Activated effector memory CD4-positive, alpha-beta T cell treated with Interleukin-2 at 50 U/mL for 16 hours (primary cell): ENCODE measurements at regions not wholly inside any gene's neighbourhood (a gene's known extent, or its start where the extent isn't known, plus 50 kb on each side); places are given as distances from the start of the nearest gene placed in this dataset.
"Not testable (repeated sequence)": the region's sequence is repeated elsewhere in the genome, so short reads cannot be mapped to it uniquely, and the experiment has no call there.

ENCODE experiments used
- DNase-seq: peaks from one replicate; pipeline ENCODE4 v3.0.0-alpha.2; 2020

- not testable (repeated sequence) for DNase-seq
These were observed 193.9 kb downstream of the USP22 start for GRCh38 chr17:20848869-20849443.

- DNase-seq = not testable (repeated sequence)
These were observed 191.1 kb downstream of the USP22 start for GRCh38 chr17:20851591-20852238.

- DNase-seq = no peak
These were observed 190.4 kb downstream of the USP22 start for GRCh38 chr17:20852239-20852989.

GRCh38 chr17:20852990-20853370, 189.8 kb downstream of the USP22 start:
- DNase-seq = no peak

GRCh38 chr17:20855910-20856470, 186.8 kb downstream of the USP22 start:
- DNase-seq = not testable (repeated sequence)

- DNase-seq = not testable (repeated sequence)
These were observed 176.2 kb downstream of the USP22 start for GRCh38 chr17:20866444-20867209.

GRCh38 chr17:20867436-20867937, 175.3 kb downstream of the USP22 start:
- DNase-seq = not testable (repeated sequence)

- not testable (repeated sequence) for DNase-seq
These were observed 174.7 kb downstream of the USP22 start for GRCh38 chr17:20867938-20868661.

- not testable (repeated sequence) for DNase-seq
These were observed 174.2 kb downstream of the USP22 start for GRCh38 chr17:20868662-20869007.

- not testable (repeated sequence) for DNase-seq
These were observed 169.6 kb downstream of the USP22 start for GRCh38 chr17:20873173-20873572.

GRCh38 chr17:20873688-20874328, 169.0 kb downstream of the USP22 start:
- not testable (repeated sequence) for DNase-seq

- DNase-seq = not testable (repeated sequence)
These were observed 165.4 kb downstream of the USP22 start for GRCh38 chr17:20877384-20877783.

- DNase-seq = no peak
These were observed 152.5 kb downstream of the USP22 start for GRCh38 chr17:20890338-20890737.

GRCh38 chr17:20895426-20895825, 147.4 kb downstream of the USP22 start:
- not testable (repeated sequence) for DNase-seq

- no peak for DNase-seq
These were observed 146.6 kb downstream of the USP22 start for GRCh38 chr17:20896153-20896649.

- DNase-seq = not testable (repeated sequence)
These were observed 144.1 kb downstream of the USP22 start for GRCh38 chr17:20898726-20899125.

- not testable (repeated sequence) for DNase-seq
These were observed 140.3 kb downstream of the USP22 start for GRCh38 chr17:20902496-20902895.

GRCh38 chr17:20903549-20903948, 139.3 kb downstream of the USP22 start:
- not testable (repeated sequence) for DNase-seq

- peak; percentile 65 for DNase-seq
These were observed 134.2 kb downstream of the USP22 start for GRCh38 chr17:20908313-20909267.

- no peak for DNase-seq
These were observed 128.2 kb downstream of the USP22 start for GRCh38 chr17:20914658-20915057.
